ENCODE measurements at regions not wholly inside any gene's neighbourhood (a gene's known extent, or its start where the extent isn't known, plus 50 kb on each side); places are given as distances from the start of the nearest gene placed in this dataset.

GRCh38 chr3:147301781-147302180, 104.6 kb downstream of the ZIC4 start:
- Histone ChIP-seq H2BK15ac (ENCODE audit: low read depth, low read length) (no peak overlapping the region), H3K79me1 (ENCODE audit: low read depth in 1 of 2, low read length in 2 of 2) (no peaks in the 10 kb centered on the region), H3K18ac (ENCODE audit: low read depth, low read length) (no peak overlapping the region), H3K27me3 (ENCODE audit: control insufficient read depth, insufficient read depth, low read length) (no peaks in the 10 kb centered on the region), H3K23ac (ENCODE audit: low read depth, low read length) (no peak overlapping the region), H2AK9ac (replicated peaks; ENCODE audit: low read depth, low read length, poor library complexity) (no peak overlapping the region), H3K9me3 (ENCODE audit: control insufficient read depth, insufficient read depth, low read length) (no peaks in the 10 kb centered on the region), H4K91ac (ENCODE audit: insufficient read depth, low read depth, low read length) (no peak overlapping the region), H4K20me1 (ENCODE audit: insufficient read depth, low read length) (no peaks in the 10 kb centered on the region), H3K14ac (replicated peaks; ENCODE audit: low read depth, low read length) (no peak overlapping the region), H2AK5ac (ENCODE audit: low read depth, low read length) (no peak overlapping the region), H3K4me2 (ENCODE audit: low read depth, low read length) (no peak overlapping the region), H3K9me1 (ENCODE audit: insufficient read depth, low read length) (0 out of 2 replicates have a peak, but pooled peaks cover 2% of the 10 kb centered on the region), H2BK20ac (ENCODE audit: low read depth, low read length) (no peak overlapping the region), H3K27ac (ENCODE audit: insufficient read depth, low read length) (no peak overlapping the region), H4K8ac (ENCODE audit: low read depth in 2 of 2, low read length in 2 of 2) (no peak overlapping the region), H2BK5ac (ENCODE audit: low read depth, low read length, poor library complexity, severe bottlenecking) (no peak overlapping the region), H3K4ac (ENCODE audit: low read depth, low read length) (no peak overlapping the region), H3K9ac (ENCODE audit: low read depth, low read length) (no peak overlapping the region), H3K4me3 (ENCODE audit: insufficient read depth, low read depth, low read length) (no peak overlapping the region), H3K36me3 (ENCODE audit: control insufficient read depth, insufficient read depth, low read length) (no peaks in the 10 kb centered on the region), H3K4me1 (ENCODE audit: control insufficient read depth, insufficient read depth, low read length) (peaks cover 4% of the 10 kb centered on the region), H4K5ac (ENCODE audit: low read depth, low read length) (no peak overlapping the region), H2BK120ac (ENCODE audit: low read depth, low read length) (no peak overlapping the region), H2AFZ (replicated peaks; ENCODE audit: low read length, poor library complexity) (no peak overlapping the region), H3K56ac (ENCODE audit: extremely low read depth, insufficient read depth, low read length) (no peak overlapping the region)
- intact Hi-C loops (cut with micrococcal nuclease) (no loop called here), in situ Hi-C loops (cut with MboI; ENCODE audit: low sequenced_read_pairs) (no loop called here), dilution Hi-C loops (cut with HindIII; ENCODE audit: low sequenced_read_pairs, unreplicated experiment) (no loop called here)
- ATAC-seq (ENCODE audit: low read depth) (no peak), DNase-seq (no peak)
- BruUV-seq (replicated peaks) = no TSS peak
- TF ChIP-seq USF2 (IDR thresholded peaks at IDR 0.05; ENCODE audit: low read depth, low read length) = no peak
- TF ChIP-seq BHLHE40 (IDR thresholded peaks at IDR 0.05; ENCODE audit: low read depth, low read length) = no peak
- TF ChIP-seq RFX5 (IDR thresholded peaks at IDR 0.05; ENCODE audit: low read depth, low read length) = no peak
- TF ChIP-seq SMC3 (IDR thresholded peaks at IDR 0.05; ENCODE audit: low read depth, low read length) = no peak
- TF ChIP-seq CEBPB (IDR thresholded peaks at IDR 0.05; ENCODE audit: low read depth, low read length) = no peak
- TF ChIP-seq FOS (IDR thresholded peaks at IDR 0.05; ENCODE audit: low read depth, low read length) = no peak
- TF ChIP-seq RCOR1 (IDR thresholded peaks at IDR 0.05; ENCODE audit: insufficient replicate concordance, low read length) = no peak
- no peak for TF ChIP-seq MXI1 (IDR thresholded peaks at IDR 0.05; ENCODE audit: borderline replicate concordance, low read depth, low read length)
- no peak for TF ChIP-seq CTCF (conservative IDR thresholded peaks at IDR 0.05; ENCODE audit: low read depth, low read length)
- TF ChIP-seq MAZ (IDR thresholded peaks at IDR 0.05; ENCODE audit: borderline replicate concordance, low read depth, low read length) = no peak
- no peak for TF ChIP-seq CHD1 (IDR thresholded peaks at IDR 0.05; ENCODE audit: low read depth, low read length)
- no peak for TF ChIP-seq POLR2A (IDR thresholded peaks at IDR 0.05; ENCODE audit: low read depth, low read length)
- TF ChIP-seq NFE2L2 (IDR thresholded peaks at IDR 0.05; ENCODE audit: low read depth, low read length) = no peak
- no peak for TF ChIP-seq RAD21 (IDR thresholded peaks at IDR 0.05; ENCODE audit: low read length)
- TF ChIP-seq, protein P1, sequence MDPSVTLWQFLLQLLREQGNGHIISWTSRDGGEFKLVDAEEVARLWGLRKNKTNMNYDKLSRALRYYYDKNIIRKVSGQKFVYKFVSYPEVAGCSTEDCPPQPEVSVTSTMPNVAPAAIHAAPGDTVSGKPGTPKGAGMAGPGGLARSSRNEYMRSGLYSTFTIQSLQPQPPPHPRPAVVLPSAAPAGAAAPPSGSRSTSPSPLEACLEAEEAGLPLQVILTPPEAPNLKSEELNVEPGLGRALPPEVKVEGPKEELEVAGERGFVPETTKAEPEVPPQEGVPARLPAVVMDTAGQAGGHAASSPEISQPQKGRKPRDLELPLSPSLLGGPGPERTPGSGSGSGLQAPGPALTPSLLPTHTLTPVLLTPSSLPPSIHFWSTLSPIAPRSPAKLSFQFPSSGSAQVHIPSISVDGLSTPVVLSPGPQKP (IDR thresholded peaks at IDR 0.05; ENCODE audit: borderline replicate concordance, low read depth, low read length) = no peak
- no peak for TF ChIP-seq MAFK (IDR thresholded peaks at IDR 0.05; ENCODE audit: low read depth, low read length)
- WGBS, 2 experiments (ENCODE audit: extremely low coverage in 2 of 2, insufficient read length in 1 of 2) = no CpG with 5 or more reads among the region's 1 CpG
- ChIA-PET POLR2A (ENCODE audit: unreplicated experiment) (no interaction called here), CTCF (interaction anchor here (0.7 kb wide), 1 partner anchor 124 kb away, joined by 4 read pairs; no protein-coding TSS in a partner anchor)
